DND-41 (cell line): ENCODE measurements at regions not wholly inside any gene's neighbourhood (a gene's known extent, or its start where the extent isn't known, plus 50 kb on each side); places are given as distances from the start of the nearest gene placed in this dataset.
A peak's percentile ranks its signal among the peaks of the same experiment; 100 is the strongest.

Experiments
- ATAC-seq: fragments of 200-7000 bp; cut with Tn5 transposase; 3 replicates; pipeline ENCODE4 v1.9.1; 2021; ENCODE audit warnings: low read depth; ENCODE audit not compliant: insufficient read depth
- DNase-seq: peaks from one replicate; pipeline ENCODE4 v3.0.0-alpha.2; 2020
- H2AFZ ChIP-seq: 2 replicates; pipeline ENCODE4 v1.6.0; 2012; ENCODE audit warnings: low read depth, low read length
- H3K27ac ChIP-seq: 2 replicates; pipeline ENCODE4 v1.5.1; 2012; ENCODE audit warnings: low read length, inconsistent platforms
- H3K27me3 ChIP-seq: fragments of 200-600 bp; sonication (generic); 2 replicates; pipeline ENCODE4 v1.6.0; 2012; ENCODE audit warnings: low read length, mild to moderate bottlenecking, inconsistent platforms; ENCODE audit not compliant: insufficient read depth, poor library complexity
- H3K36me3 ChIP-seq: 2 replicates; pipeline ENCODE4 v1.5.1; 2012; ENCODE audit warnings: low read length, inconsistent platforms; ENCODE audit not compliant: insufficient read depth
- H3K4me1 ChIP-seq: 2 replicates; pipeline ENCODE4 v1.5.1; 2012; ENCODE audit warnings: mild to moderate bottlenecking, low read length; ENCODE audit not compliant: insufficient read depth
- H3K4me2 ChIP-seq: 2 replicates; pipeline ENCODE4 v1.6.0; 2012; ENCODE audit warnings: mild to moderate bottlenecking, moderate library complexity, low read length, inconsistent platforms; ENCODE audit not compliant: insufficient read depth
- H3K4me3 ChIP-seq, 2 experiments: fragments of 200-600 bp in 1 of 2; shearing (Covaris generic) in 1 of 2; 2 replicates each; pipeline ENCODE4 v1.5.1; 2012 to 2016; ENCODE audit warnings: inconsistent platforms in 2 of 2, low read length in 2 of 2, mild to moderate bottlenecking in 2 of 2, low read depth in 1 of 2, moderate library complexity in 1 of 2
- H3K79me2 ChIP-seq: 2 replicates; pipeline ENCODE4 v1.6.0; 2012; ENCODE audit warnings: low read length, inconsistent platforms; ENCODE audit not compliant: insufficient read depth
- H3K9ac ChIP-seq: 2 replicates; pipeline ENCODE4 v1.6.0; 2012; ENCODE audit warnings: low read depth, mild to moderate bottlenecking, inconsistent platforms, low read length, moderate library complexity
- H3K9me3 ChIP-seq: 2 replicates; pipeline ENCODE4 v1.5.1; 2012; ENCODE audit warnings: low read length, moderate library complexity, mild to moderate bottlenecking, inconsistent platforms; ENCODE audit not compliant: insufficient read depth, severe bottlenecking
- H4K20me1 ChIP-seq: 2 replicates; pipeline ENCODE4 v1.6.0; 2012; ENCODE audit warnings: low read length; ENCODE audit not compliant: insufficient read depth
- EZH2 ChIP-seq: IDR thresholded peaks from 3 replicates; pipeline ENCODE4 v1.6.1; 2012; ENCODE audit warnings: borderline replicate concordance, low read depth, mild to moderate bottlenecking, moderate library complexity, low read length, inconsistent platforms; ENCODE audit not compliant: severe bottlenecking
- TF ChIP-seq, protein P1 (sequence below): IDR thresholded peaks from 2 replicates; pipeline ENCODE4 v1.5.1; 2012; ENCODE audit warnings: borderline replicate concordance, low read length, moderate library complexity, mild to moderate bottlenecking; ENCODE audit not compliant: poor library complexity, severe bottlenecking; ENCODE audit errors: extremely low read depth

DNA sequence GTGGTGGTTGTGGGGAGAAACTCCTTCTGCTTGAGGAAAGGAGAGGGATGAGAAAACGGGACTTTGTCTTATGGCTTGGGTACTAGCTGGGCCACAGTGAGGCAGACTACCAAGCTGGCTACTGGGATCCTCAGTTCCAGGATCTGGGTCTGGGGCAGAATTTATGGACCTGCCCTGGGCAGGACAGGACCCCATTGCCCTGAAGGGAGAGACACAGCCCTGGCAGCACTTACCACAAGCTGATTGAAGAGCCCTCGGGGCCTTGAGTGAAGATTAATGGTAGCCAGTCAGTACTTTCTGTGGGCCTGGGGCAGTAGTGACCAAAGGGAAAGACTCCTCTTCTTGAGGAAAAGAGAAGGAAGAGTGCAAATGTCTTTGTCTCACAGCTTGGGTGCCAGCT, 799.7 kb downstream of the SI start:
- H3K4me1 ChIP-seq: no peaks in the 10 kb centered on the region
- H2AFZ ChIP-seq: no peak overlapping the region
- no peaks in the 10 kb centered on the region for H3K79me2 ChIP-seq
- no peaks in the 10 kb centered on the region for H3K36me3 ChIP-seq
- no peaks in the 10 kb centered on the region for H3K27me3 ChIP-seq
- no peaks in the 10 kb centered on the region for H3K9me3 ChIP-seq
- no peak for ATAC-seq
- no peak for DNase-seq
- no peak overlapping the region for H3K4me2 ChIP-seq
- TF ChIP-seq, protein P1, sequence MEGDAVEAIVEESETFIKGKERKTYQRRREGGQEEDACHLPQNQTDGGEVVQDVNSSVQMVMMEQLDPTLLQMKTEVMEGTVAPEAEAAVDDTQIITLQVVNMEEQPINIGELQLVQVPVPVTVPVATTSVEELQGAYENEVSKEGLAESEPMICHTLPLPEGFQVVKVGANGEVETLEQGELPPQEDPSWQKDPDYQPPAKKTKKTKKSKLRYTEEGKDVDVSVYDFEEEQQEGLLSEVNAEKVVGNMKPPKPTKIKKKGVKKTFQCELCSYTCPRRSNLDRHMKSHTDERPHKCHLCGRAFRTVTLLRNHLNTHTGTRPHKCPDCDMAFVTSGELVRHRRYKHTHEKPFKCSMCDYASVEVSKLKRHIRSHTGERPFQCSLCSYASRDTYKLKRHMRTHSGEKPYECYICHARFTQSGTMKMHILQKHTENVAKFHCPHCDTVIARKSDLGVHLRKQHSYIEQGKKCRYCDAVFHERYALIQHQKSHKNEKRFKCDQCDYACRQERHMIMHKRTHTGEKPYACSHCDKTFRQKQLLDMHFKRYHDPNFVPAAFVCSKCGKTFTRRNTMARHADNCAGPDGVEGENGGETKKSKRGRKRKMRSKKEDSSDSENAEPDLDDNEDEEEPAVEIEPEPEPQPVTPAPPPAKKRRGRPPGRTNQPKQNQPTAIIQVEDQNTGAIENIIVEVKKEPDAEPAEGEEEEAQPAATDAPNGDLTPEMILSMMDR: no peak
- TF ChIP-seq EZH2: no peak
- H3K27ac ChIP-seq: no peak overlapping the region
- H3K4me3 ChIP-seq: no peak overlapping the region
- H4K20me1 ChIP-seq: no peaks in the 10 kb centered on the region
- no peak overlapping the region for H3K9ac ChIP-seq

DNA sequence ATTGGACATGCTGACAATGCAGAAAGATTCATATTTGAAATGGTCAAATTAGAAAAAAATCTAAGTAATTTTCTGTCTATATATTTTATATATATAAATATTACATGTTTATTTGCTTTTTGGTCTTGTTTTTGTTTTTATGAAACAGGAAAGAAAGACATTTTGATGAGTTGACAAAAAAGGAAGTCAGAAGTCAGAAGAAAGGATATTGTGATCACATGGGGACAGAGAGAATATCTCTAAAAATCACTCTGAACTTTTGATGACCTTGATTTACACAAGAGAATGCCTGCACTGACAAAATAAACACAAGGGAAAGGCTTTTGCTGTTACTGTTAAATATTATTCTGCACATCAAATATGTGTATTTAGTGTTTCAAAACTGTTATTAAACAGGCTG, 811.2 kb downstream of the SI start:
- Histone ChIP-seq H3K27ac (no peak overlapping the region), H3K4me2 (no peak overlapping the region), H3K79me2 (no peaks in the 10 kb centered on the region), H2AFZ (peak overlapping the region; percentile 33; the same call in 1 of the 2 replicates), H3K4me1 (no peaks in the 10 kb centered on the region), H3K36me3 (no peaks in the 10 kb centered on the region), H3K27me3 (no peaks in the 10 kb centered on the region), H3K4me3 (no peak overlapping the region), H3K9me3 (no peaks in the 10 kb centered on the region), H4K20me1 (no peaks in the 10 kb centered on the region), H3K9ac (no peak overlapping the region)
- TF ChIP-seq, protein P1: no peak
- no peak for TF ChIP-seq EZH2
- ATAC-seq: no peak
- no peak for DNase-seq

DNA sequence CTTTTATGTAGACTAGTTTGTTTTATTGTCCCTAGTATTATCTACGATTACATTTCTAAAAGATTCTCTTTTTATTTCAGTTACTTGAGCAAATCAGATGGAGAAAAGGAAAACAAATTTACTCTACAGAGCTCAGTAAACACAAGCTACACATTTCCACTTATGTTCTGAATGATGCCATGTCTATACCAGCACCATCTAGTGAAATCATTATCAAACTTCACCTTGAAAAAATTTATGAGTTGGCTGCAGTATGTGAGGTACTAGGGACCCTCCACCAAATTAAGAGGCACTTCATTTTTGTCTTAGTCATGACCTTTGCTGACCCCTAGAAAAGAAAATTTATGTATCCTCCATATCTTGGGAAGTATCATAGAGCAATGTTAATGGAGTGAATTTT, 827.4 kb downstream of the SI start:
- no peak overlapping the region for H3K4me2 ChIP-seq
- no peak for ATAC-seq
- H3K36me3 ChIP-seq: no peaks in the 10 kb centered on the region
- no peaks in the 10 kb centered on the region for H3K79me2 ChIP-seq
- no peaks in the 10 kb centered on the region for H3K4me1 ChIP-seq
- TF ChIP-seq EZH2: no peak
- TF ChIP-seq, protein P1: no peak
- no peak overlapping the region for H3K4me3 ChIP-seq
- no peak overlapping the region for H3K9ac ChIP-seq
- no peak overlapping the region for H2AFZ ChIP-seq
- no peaks in the 10 kb centered on the region for H3K27me3 ChIP-seq
- H3K9me3 ChIP-seq: no peaks in the 10 kb centered on the region
- H3K27ac ChIP-seq: no peak overlapping the region
- DNase-seq: no peak
- H4K20me1 ChIP-seq: no peaks in the 10 kb centered on the region

DNA sequence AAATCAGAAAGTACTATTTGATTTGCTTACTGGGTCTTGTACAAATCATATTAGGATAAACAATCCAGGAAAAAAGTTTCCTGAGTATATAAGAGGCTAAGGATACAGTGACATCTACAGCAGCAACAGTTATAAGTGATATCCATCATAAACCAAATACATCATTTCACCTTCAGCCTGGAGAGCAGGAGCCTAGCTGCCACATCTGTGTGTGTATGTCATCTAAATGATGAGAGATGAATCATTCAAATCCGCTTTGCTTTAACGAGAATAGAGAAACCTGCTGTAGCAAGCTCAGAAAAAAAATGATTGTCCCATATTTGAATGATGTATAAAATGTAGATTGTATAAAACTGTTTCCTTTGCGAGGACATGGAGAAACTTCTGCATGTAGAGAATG, 841.4 kb downstream of the SI start:
- no peak for ATAC-seq
- no peaks in the 10 kb centered on the region for H3K36me3 ChIP-seq

More for the DNA sequence above, 841.4 kb downstream of the SI start:
- H3K27me3 ChIP-seq: no peaks in the 10 kb centered on the region
- no peak for DNase-seq
- H2AFZ ChIP-seq: no peak overlapping the region
- no peaks in the 10 kb centered on the region for H4K20me1 ChIP-seq
- no peaks in the 10 kb centered on the region for H3K79me2 ChIP-seq
- no peak overlapping the region for H3K9ac ChIP-seq
- H3K4me1 ChIP-seq: no peaks in the 10 kb centered on the region
- no peak overlapping the region for H3K4me2 ChIP-seq
- no peak for TF ChIP-seq EZH2
- H3K27ac ChIP-seq: no peak overlapping the region
- H3K9me3 ChIP-seq: no peaks in the 10 kb centered on the region
- no peak overlapping the region for H3K4me3 ChIP-seq
